ENCODE measurements at regions not wholly inside any gene's neighbourhood (a gene's known extent, or its start where the extent isn't known, plus 50 kb on each side); places are given as distances from the start of the nearest gene placed in this dataset.

DNA sequence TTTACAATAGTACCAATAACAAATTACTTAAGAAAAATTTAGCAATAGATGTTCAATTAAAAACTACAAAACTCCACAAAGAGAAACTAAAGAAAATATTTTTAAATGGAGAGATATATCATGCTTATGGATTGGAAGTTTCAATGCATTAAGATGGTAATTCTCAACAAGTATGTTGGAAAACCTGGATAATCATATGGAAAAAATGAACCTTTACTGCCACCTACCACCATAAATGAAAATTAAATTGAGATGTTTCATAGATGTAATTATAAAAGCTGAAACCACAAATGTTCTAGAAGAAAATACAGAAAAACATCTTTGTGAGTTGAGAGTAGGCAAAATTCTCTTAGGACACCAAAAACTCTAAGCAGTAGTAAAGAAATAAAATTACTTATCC lies 121.7 kb downstream of the ANKRD18B start:
- Histone ChIP-seq H3K27ac (no peak overlapping the region), H3K4me3 (no peak overlapping the region), H3K4me1 (no peaks in the 10 kb centered on the region), H3K9me3 (no peaks in the 10 kb centered on the region), H3K27me3 (no peaks in the 10 kb centered on the region), H3K36me3 (no peaks in the 10 kb centered on the region)
- TF ChIP-seq, protein P1, sequence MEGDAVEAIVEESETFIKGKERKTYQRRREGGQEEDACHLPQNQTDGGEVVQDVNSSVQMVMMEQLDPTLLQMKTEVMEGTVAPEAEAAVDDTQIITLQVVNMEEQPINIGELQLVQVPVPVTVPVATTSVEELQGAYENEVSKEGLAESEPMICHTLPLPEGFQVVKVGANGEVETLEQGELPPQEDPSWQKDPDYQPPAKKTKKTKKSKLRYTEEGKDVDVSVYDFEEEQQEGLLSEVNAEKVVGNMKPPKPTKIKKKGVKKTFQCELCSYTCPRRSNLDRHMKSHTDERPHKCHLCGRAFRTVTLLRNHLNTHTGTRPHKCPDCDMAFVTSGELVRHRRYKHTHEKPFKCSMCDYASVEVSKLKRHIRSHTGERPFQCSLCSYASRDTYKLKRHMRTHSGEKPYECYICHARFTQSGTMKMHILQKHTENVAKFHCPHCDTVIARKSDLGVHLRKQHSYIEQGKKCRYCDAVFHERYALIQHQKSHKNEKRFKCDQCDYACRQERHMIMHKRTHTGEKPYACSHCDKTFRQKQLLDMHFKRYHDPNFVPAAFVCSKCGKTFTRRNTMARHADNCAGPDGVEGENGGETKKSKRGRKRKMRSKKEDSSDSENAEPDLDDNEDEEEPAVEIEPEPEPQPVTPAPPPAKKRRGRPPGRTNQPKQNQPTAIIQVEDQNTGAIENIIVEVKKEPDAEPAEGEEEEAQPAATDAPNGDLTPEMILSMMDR (IDR thresholded peaks at IDR 0.05), result no peak
- no peak for DNase-seq (ENCODE audit: low spot score)

DNA sequence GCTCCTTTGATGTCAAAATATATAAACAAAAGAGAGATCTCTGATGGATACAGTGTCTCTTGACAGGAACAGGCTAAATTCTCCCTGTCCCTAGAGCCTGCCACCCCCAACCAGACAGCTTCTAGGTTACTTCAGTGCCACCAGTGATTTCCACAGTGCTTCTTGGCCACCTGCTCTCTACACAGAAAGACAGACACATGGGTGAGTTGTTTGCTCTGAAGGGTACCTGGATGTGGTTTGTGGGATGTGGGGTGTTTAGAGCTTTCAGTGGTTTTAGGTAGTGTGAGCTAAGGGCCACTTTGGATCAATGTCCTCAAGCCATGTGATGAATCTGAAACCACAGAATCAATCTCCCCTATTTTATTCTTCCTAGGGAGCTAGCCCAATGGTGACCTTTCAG lies 125.4 kb downstream of the ANKRD18B start:
- TF ChIP-seq, protein P1 (IDR thresholded peaks at IDR 0.05), result no peak
- Histone ChIP-seq H3K36me3 (no peaks in the 10 kb centered on the region), H3K4me1 (no peaks in the 10 kb centered on the region), H3K4me3 (no peak overlapping the region), H3K9me3 (no peaks in the 10 kb centered on the region), H3K27me3 (no peaks in the 10 kb centered on the region), H3K27ac (no peak overlapping the region)
- DNase-seq (ENCODE audit: low spot score), result no peak

DNA sequence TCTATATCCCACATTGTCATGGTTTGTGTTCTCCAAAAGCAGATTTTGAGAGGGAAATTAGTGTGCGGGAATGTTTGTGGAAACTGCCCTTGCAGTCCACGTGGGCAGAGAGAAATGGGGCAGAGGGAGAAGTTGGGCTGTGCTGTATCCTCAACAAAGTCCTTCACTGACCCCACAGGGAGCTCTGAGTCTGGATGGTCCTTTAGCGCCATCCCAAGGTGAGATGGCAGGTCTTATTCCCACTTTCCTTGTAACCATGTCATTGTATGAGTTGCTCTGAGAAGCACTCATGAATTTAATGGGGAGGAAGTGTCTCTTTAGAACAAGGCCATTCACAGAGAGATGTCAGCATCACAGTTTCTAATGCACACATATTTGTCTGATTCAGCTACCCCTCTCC lies 127.1 kb downstream of the ANKRD18B start:
- H3K9me3 ChIP-seq, result no peaks in the 10 kb centered on the region
- H3K27ac ChIP-seq, result no peak overlapping the region
- H3K36me3 ChIP-seq, result no peaks in the 10 kb centered on the region
- H3K27me3 ChIP-seq, result no peaks in the 10 kb centered on the region
- DNase-seq (ENCODE audit: low spot score), result no peak
- no peaks in the 10 kb centered on the region for H3K4me1 ChIP-seq
- no peak overlapping the region for H3K4me3 ChIP-seq
- TF ChIP-seq, protein P1 (IDR thresholded peaks at IDR 0.05), result no peak

DNA sequence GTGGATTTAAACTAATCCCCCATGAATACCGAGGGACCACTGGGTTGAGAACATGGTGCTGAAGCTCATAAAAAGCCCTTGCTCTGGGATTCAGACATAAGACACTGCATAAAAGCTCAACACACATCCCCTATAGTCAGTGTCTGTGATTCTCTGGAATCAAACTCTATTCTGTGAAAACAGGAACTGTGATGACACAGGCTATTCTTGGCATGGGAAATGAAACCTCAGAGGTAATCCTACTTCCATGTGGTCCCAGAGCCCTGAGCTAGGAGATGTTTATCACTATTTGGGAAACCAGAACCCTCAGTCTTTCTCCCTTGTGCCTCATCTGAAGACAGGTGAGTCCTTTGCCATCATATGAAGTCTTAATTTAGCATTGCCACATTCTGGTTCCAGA lies 135.4 kb upstream of the PRSS3 start:
- Histone ChIP-seq H3K27me3 (no peaks in the 10 kb centered on the region), H3K4me3 (no peak overlapping the region), H3K9me3 (no peaks in the 10 kb centered on the region), H3K36me3 (no peaks in the 10 kb centered on the region), H3K27ac (no peak overlapping the region), H3K4me1 (no peaks in the 10 kb centered on the region)
- DNase-seq (ENCODE audit: low spot score), result no peak
- TF ChIP-seq, protein P1 (IDR thresholded peaks at IDR 0.05), result no peak

DNA sequence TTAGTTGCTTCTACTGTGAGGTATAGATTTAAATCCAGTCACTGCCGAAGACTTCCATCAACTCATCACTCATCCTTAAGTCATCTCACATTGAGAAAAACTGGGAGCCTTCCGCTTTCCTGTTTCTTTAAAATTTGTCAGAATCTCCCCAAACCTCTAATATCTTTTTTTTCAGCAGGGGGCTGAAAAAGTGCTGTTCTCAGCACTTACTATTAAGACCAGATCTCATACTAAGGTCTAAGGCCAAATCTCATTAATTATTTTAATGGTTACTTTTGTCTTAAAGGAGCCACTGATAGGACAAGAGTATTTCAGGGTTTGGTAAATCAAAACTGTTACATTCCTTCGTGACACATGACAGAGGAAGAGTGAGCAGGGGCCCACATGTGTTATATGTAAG lies 134.6 kb upstream of the PRSS3 start:
- no peaks in the 10 kb centered on the region for H3K4me1 ChIP-seq
- H3K27me3 ChIP-seq, result no peaks in the 10 kb centered on the region
- no peaks in the 10 kb centered on the region for H3K9me3 ChIP-seq
- DNase-seq (ENCODE audit: low spot score), result no peak
- TF ChIP-seq, protein P1 (IDR thresholded peaks at IDR 0.05), result no peak
- no peaks in the 10 kb centered on the region for H3K36me3 ChIP-seq
- no peak overlapping the region for H3K4me3 ChIP-seq
- H3K27ac ChIP-seq, result no peak overlapping the region

DNA sequence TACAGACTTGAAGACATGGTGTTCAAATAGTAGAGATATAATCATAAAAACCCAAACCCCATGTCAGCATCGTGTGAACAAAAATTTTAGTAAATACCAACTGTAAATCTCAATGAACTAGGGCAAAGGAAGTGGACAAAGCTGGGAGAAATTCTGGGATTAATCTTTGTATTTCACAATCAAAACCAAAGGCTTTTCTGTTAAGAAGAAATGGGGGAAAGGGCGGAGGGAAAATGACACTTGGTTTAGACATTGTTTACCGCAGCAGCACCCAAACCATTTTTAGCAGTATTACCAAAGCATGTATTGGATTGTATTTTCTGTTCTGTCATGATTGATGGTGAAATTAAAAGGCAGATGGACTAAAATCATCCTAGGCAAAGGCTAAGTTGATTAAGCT lies 134.2 kb upstream of the PRSS3 start:
- no peaks in the 10 kb centered on the region for H3K9me3 ChIP-seq
- DNase-seq (ENCODE audit: low spot score), result no peak
- TF ChIP-seq, protein P1 (IDR thresholded peaks at IDR 0.05), result no peak
- no peaks in the 10 kb centered on the region for H3K4me1 ChIP-seq
- no peak overlapping the region for H3K4me3 ChIP-seq
- H3K36me3 ChIP-seq, result no peaks in the 10 kb centered on the region
- no peaks in the 10 kb centered on the region for H3K27me3 ChIP-seq
- no peak overlapping the region for H3K27ac ChIP-seq

All from right atrium auricular region (tissue), 2 donors.